Stimulated activated naive CD8-positive, alpha-beta T cell treated with anti-CD3 and anti-CD28 coated beads, Interleukin-15, Interleukin-2, amounts not matched to agents 100 ng/mL and 50 ng/mL, for 24 hours (primary cell): ENCODE measurements at regions not wholly inside any gene's neighbourhood (a gene's known extent, or its start where the extent isn't known, plus 50 kb on each side); places are given as distances from the start of the nearest gene placed in this dataset.

ENCODE experiments used
- H3K27ac Mint-ChIP-seq: one replicate; pipeline ENCODE4 v1.8.0; 2021; ENCODE audit warnings: mild to moderate bottlenecking, mixed read lengths
- H3K27me3 Mint-ChIP-seq: one replicate; pipeline ENCODE4 v1.8.0; 2021; ENCODE audit warnings: mixed read lengths
- H3K36me3 Mint-ChIP-seq: one replicate; pipeline ENCODE4 v1.8.0; 2021; ENCODE audit warnings: low read depth, mixed read lengths
- H3K4me1 Mint-ChIP-seq: one replicate; pipeline ENCODE4 v1.8.0; 2021; ENCODE audit warnings: low read depth, mixed read lengths
- H3K4me3 Mint-ChIP-seq: one replicate; pipeline ENCODE4 v1.8.0; 2021; ENCODE audit warnings: mild to moderate bottlenecking, mixed read lengths
- H3K9me3 Mint-ChIP-seq: one replicate; pipeline ENCODE4 v1.8.0; 2021; ENCODE audit warnings: mixed read lengths

- no peak overlapping the region for H3K27ac Mint-ChIP-seq
- H3K36me3 Mint-ChIP-seq: no peaks in the 10 kb centered on the region
- H3K4me1 Mint-ChIP-seq: no peaks in the 10 kb centered on the region
- peaks cover 4% of the 10 kb centered on the region for H3K27me3 Mint-ChIP-seq
- no peaks in the 10 kb centered on the region for H3K9me3 Mint-ChIP-seq
- H3K4me3 Mint-ChIP-seq: no peak overlapping the region
These were observed 182.5 kb downstream of the EDN1 start for GRCh38 chr6:12472601-12473038.

- no peaks in the 10 kb centered on the region for H3K4me1 Mint-ChIP-seq
- no peaks in the 10 kb centered on the region for H3K36me3 Mint-ChIP-seq
- H3K9me3 Mint-ChIP-seq: no peaks in the 10 kb centered on the region
- no peak overlapping the region for H3K27ac Mint-ChIP-seq
- peaks cover 4% of the 10 kb centered on the region for H3K27me3 Mint-ChIP-seq
- H3K4me3 Mint-ChIP-seq: no peak overlapping the region
These were observed 183.3 kb downstream of the EDN1 start for GRCh38 chr6:12473494-12473893.

GRCh38 chr6:12474167-12475140 is 184.3 kb downstream of the EDN1 start:
- Mint-ChIP-seq H3K36me3 (no peaks in the 10 kb centered on the region), H3K4me3 (no peak overlapping the region), H3K27ac (no peak overlapping the region)

GRCh38 chr6:12476484-12476883 is 186.3 kb downstream of the EDN1 start:
- Mint-ChIP-seq H3K36me3 (no peaks in the 10 kb centered on the region), H3K9me3 (no peaks in the 10 kb centered on the region), H3K4me1 (no peaks in the 10 kb centered on the region), H3K4me3 (no peak overlapping the region), H3K27me3 (peaks cover 4% of the 10 kb centered on the region), H3K27ac (no peak overlapping the region)

More at GRCh38 chr6:12474167-12475140, 184.3 kb downstream of the EDN1 start:
- Mint-ChIP-seq H3K27me3 (peaks cover 4% of the 10 kb centered on the region), H3K9me3 (no peaks in the 10 kb centered on the region), H3K4me1 (no peaks in the 10 kb centered on the region)

GRCh38 chr6:12477616-12478015 is 187.5 kb downstream of the EDN1 start:
- no peak overlapping the region for H3K27ac Mint-ChIP-seq
- no peak overlapping the region for H3K4me3 Mint-ChIP-seq
- H3K36me3 Mint-ChIP-seq: no peaks in the 10 kb centered on the region
- no peaks in the 10 kb centered on the region for H3K9me3 Mint-ChIP-seq
- H3K27me3 Mint-ChIP-seq: peaks cover 4% of the 10 kb centered on the region
- peaks cover 5% of the 10 kb centered on the region for H3K4me1 Mint-ChIP-seq

GRCh38 chr6:12478921-12479320 is 188.8 kb downstream of the EDN1 start:
- H3K4me3 Mint-ChIP-seq: no peak overlapping the region
- H3K36me3 Mint-ChIP-seq: no peaks in the 10 kb centered on the region
- no peak overlapping the region for H3K27ac Mint-ChIP-seq
- no peaks in the 10 kb centered on the region for H3K27me3 Mint-ChIP-seq
- peaks cover 16% of the 10 kb centered on the region for H3K4me1 Mint-ChIP-seq
- H3K9me3 Mint-ChIP-seq: no peaks in the 10 kb centered on the region

GRCh38 chr6:12479451-12479850 is 189.3 kb downstream of the EDN1 start:
- Mint-ChIP-seq H3K27me3 (no peaks in the 10 kb centered on the region), H3K36me3 (no peaks in the 10 kb centered on the region), H3K4me1 (peaks cover 16% of the 10 kb centered on the region), H3K9me3 (no peaks in the 10 kb centered on the region), H3K4me3 (no peak overlapping the region), H3K27ac (no peak overlapping the region)

DNA sequence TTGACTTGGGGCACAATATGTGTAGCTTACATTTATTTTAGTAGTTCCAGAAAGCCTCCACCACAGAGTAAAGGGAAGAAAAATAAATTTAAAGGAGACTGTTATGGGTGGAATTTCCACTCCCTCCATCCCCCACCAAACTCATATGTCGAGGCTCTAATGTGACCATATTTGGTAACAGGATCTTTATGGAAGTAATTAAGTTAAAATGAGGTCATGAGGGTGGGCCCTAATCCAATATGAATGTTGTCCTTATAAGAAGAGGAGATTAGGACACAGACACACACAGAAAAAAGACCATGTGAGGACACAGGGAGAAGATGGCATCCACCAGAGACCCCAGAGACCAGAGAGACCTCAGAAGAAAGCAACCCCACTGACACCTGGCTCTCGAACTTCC is 189.7 kb downstream of the EDN1 start:
- H3K27me3 Mint-ChIP-seq: no peaks in the 10 kb centered on the region
- peaks cover 16% of the 10 kb centered on the region for H3K4me1 Mint-ChIP-seq
- H3K36me3 Mint-ChIP-seq: no peaks in the 10 kb centered on the region
- H3K9me3 Mint-ChIP-seq: no peaks in the 10 kb centered on the region
- H3K4me3 Mint-ChIP-seq: no peak overlapping the region
- H3K27ac Mint-ChIP-seq: no peak overlapping the region

- Mint-ChIP-seq H3K4me3 (no peak overlapping the region), H3K36me3 (no peaks in the 10 kb centered on the region), H3K4me1 (peaks cover 16% of the 10 kb centered on the region), H3K27ac (no peak overlapping the region), H3K9me3 (no peaks in the 10 kb centered on the region), H3K27me3 (no peaks in the 10 kb centered on the region)
These were observed 190.2 kb downstream of the EDN1 start for GRCh38 chr6:12480379-12480778.

GRCh38 chr6:12481292-12481691 is 191.1 kb downstream of the EDN1 start:
- H3K4me1 Mint-ChIP-seq: peaks cover 16% of the 10 kb centered on the region
- H3K27me3 Mint-ChIP-seq: no peaks in the 10 kb centered on the region
- H3K4me3 Mint-ChIP-seq: no peak overlapping the region
- H3K9me3 Mint-ChIP-seq: no peaks in the 10 kb centered on the region
- H3K27ac Mint-ChIP-seq: no peak overlapping the region
- no peaks in the 10 kb centered on the region for H3K36me3 Mint-ChIP-seq

DNA sequence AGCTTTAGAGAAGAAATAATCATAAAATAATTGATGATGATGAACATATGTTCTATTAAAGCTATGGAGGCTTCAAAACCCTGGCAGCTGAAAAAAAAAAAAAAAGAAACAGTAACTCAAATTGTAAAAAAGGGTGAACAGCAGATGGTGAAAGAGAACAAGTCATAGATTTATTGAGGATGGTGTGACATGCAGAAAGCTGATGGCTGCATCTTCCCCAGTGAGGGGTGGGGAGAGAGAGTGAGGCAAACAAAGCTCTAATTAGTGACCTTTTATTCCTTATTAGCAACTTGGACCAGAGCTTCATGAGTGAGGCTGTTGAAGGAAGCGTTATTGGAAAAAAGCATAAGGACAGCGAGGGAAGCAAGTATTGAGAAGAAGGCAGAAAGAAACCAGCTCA is 191.7 kb downstream of the EDN1 start:
- no peaks in the 10 kb centered on the region for H3K9me3 Mint-ChIP-seq
- no peaks in the 10 kb centered on the region for H3K27me3 Mint-ChIP-seq
- H3K36me3 Mint-ChIP-seq: no peaks in the 10 kb centered on the region
- H3K4me3 Mint-ChIP-seq: no peak overlapping the region
- H3K27ac Mint-ChIP-seq: no peak overlapping the region
- peaks cover 16% of the 10 kb centered on the region for H3K4me1 Mint-ChIP-seq

DNA sequence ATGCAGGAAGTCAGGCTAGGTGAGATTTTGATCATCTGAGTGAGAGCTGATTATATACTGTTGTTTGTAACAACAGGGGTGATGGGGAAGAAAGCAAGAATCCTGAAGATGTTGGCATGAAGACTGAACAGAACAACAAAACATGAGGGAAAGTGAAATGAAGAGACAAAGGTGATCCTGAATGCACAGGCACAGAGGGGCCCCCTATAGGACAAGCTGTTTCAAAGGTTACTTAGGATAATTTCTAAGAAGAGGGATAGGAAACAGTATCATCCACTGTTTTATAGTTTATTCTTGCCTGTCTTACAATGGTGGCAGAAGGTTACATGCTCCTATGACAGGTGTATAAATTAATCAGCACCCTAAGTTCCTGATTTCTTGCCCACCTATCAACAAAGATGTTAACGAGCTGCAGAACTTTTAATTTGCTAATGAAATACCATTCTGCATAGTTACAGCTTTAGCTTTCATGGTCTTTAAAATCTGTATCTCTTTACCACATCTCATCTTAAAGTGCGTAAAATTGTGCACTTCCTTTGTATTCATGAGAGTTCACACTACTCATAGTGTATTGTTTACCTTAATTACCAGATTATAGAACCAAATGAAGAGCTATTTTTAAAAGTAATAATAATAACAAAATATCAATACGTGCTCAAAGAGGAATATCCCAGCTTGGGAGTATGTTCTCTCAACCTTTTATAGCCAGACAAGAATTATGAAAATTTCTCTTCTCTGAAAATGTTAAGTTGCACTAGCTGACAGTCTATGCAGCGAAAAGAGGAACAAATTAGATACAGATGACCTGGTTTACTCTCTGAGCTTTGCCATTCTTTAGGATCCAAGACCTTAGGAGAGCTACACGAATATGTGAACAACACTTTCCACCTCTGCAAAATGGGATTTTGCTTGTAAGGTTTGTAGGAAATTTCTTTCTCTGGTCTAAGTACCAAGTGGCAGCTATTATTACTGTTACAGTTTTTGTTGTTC is 192.5 kb downstream of the EDN1 start:
- H3K27ac Mint-ChIP-seq: no peak overlapping the region
- no peaks in the 10 kb centered on the region for H3K27me3 Mint-ChIP-seq
- no peaks in the 10 kb centered on the region for H3K36me3 Mint-ChIP-seq
- H3K4me1 Mint-ChIP-seq: peaks cover 16% of the 10 kb centered on the region
- no peaks in the 10 kb centered on the region for H3K9me3 Mint-ChIP-seq
- no peak overlapping the region for H3K4me3 Mint-ChIP-seq

DNA sequence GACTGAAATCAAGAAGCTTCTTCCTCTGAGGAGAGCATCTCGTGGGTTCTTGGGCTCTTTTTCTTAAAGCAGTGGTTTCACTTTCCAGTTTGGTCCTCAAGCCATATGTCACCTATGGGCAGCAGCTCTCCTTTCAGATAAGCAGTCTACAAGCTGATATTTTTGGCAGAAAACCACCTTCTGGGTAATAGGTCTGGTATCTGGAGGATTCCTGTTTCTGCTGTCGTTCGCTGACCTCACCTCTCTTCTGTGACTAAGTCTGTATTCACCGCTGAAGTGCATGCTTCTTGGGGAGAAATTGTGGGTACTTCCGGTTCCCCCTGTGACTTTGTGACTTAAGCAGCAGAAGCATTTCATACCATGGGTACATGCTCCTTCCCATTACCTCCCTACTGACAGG is 193.6 kb downstream of the EDN1 start:
- Mint-ChIP-seq H3K27me3 (no peaks in the 10 kb centered on the region), H3K9me3 (no peaks in the 10 kb centered on the region), H3K4me3 (peak overlapping the region; percentile 48), H3K4me1 (peaks cover 16% of the 10 kb centered on the region), H3K36me3 (no peaks in the 10 kb centered on the region), H3K27ac (no peak overlapping the region)

GRCh38 chr6:12484519-12484918 is 194.4 kb downstream of the EDN1 start:
- Mint-ChIP-seq H3K9me3 (no peaks in the 10 kb centered on the region), H3K4me3 (no peak overlapping the region), H3K27me3 (no peaks in the 10 kb centered on the region), H3K27ac (no peak overlapping the region), H3K4me1 (peaks cover 16% of the 10 kb centered on the region), H3K36me3 (no peaks in the 10 kb centered on the region)

- H3K27me3 Mint-ChIP-seq: no peaks in the 10 kb centered on the region
- H3K9me3 Mint-ChIP-seq: no peaks in the 10 kb centered on the region
- no peaks in the 10 kb centered on the region for H3K36me3 Mint-ChIP-seq
- H3K27ac Mint-ChIP-seq: no peak overlapping the region
- H3K4me1 Mint-ChIP-seq: peaks cover 16% of the 10 kb centered on the region
- H3K4me3 Mint-ChIP-seq: no peak overlapping the region
These were observed 195.1 kb downstream of the EDN1 start for GRCh38 chr6:12485226-12485764.
